ENCODE measurements at regions not wholly inside any gene's neighbourhood (a gene's known extent, or its start where the extent isn't known, plus 50 kb on each side); places are given as distances from the start of the nearest gene placed in this dataset.

DNA sequence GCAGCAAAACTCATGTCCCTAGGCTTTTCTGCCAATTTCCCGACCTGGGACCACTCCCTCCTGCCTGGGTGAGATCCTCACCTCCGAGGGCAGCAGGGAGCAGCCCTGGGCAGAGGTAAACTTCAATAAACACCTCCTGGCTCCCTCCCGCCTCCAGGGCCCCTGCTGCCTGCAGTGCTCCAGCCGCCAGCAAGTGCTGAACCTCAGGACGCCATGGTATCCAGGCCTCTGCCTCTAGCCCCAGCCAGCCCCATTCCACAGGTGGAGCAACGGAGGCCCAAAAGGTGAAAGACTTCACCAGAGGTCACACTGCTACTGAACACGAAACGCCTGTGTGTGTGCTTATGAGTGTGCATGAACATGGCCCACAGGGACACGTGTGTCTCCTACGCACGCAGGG, 59.9 kb upstream of the LINGO1 start:
- TF ChIP-seq, protein P1, sequence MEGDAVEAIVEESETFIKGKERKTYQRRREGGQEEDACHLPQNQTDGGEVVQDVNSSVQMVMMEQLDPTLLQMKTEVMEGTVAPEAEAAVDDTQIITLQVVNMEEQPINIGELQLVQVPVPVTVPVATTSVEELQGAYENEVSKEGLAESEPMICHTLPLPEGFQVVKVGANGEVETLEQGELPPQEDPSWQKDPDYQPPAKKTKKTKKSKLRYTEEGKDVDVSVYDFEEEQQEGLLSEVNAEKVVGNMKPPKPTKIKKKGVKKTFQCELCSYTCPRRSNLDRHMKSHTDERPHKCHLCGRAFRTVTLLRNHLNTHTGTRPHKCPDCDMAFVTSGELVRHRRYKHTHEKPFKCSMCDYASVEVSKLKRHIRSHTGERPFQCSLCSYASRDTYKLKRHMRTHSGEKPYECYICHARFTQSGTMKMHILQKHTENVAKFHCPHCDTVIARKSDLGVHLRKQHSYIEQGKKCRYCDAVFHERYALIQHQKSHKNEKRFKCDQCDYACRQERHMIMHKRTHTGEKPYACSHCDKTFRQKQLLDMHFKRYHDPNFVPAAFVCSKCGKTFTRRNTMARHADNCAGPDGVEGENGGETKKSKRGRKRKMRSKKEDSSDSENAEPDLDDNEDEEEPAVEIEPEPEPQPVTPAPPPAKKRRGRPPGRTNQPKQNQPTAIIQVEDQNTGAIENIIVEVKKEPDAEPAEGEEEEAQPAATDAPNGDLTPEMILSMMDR (IDR thresholded peaks at IDR 0.05), result no peak
- no peak for TF ChIP-seq EZH2 (IDR thresholded peaks at IDR 0.05; ENCODE audit: borderline replicate concordance, insufficient read depth, low read depth, low read length, poor library complexity, severe bottlenecking)

Measured in B cell (primary cell).